Fibroblast of lung (primary cell): ENCODE measurements at regions not wholly inside any gene's neighbourhood (a gene's known extent, or its start where the extent isn't known, plus 50 kb on each side); places are given as distances from the start of the nearest gene placed in this dataset.

Experiments
- DNase-seq, 2 donors: peaks; one replicate each; pipeline versions ENCODE4 v3.0.0 to v3.0.0-alpha.2; 2010; ENCODE audit warnings: low read depth in 2 of 2
- H2AFZ ChIP-seq: 2 replicates; pipeline ENCODE4 v1.5.1; 2012; ENCODE audit warnings: low read length, control low read depth, inconsistent platforms
- H3K27ac ChIP-seq: 2 replicates; pipeline ENCODE4 v1.5.1; 2011; ENCODE audit warnings: low read length, control low read depth; ENCODE audit not compliant: insufficient read depth
- H3K27me3 ChIP-seq: 2 replicates; pipeline ENCODE4 v1.5.1; 2011; ENCODE audit warnings: mild to moderate bottlenecking, low read length; ENCODE audit not compliant: control insufficient read depth, insufficient read depth
- H3K36me3 ChIP-seq: 2 replicates; pipeline ENCODE4 v1.5.1; 2011; ENCODE audit warnings: low read length; ENCODE audit not compliant: control insufficient read depth, insufficient read depth
- H3K4me1 ChIP-seq: 2 replicates; pipeline ENCODE4 v1.5.1; 2011; ENCODE audit warnings: low read length; ENCODE audit not compliant: control insufficient read depth, insufficient read depth; ENCODE audit errors: extremely low read depth
- H3K4me2 ChIP-seq: 2 replicates; pipeline ENCODE4 v1.5.1; 2011; ENCODE audit warnings: low read length, control low read depth; ENCODE audit not compliant: insufficient read depth; ENCODE audit errors: extremely low read depth
- H3K4me3 ChIP-seq, 4 experiments: fragments of 200-600 bp in 1 of 4; sonication (generic) in 1 of 4; replicated peaks in 1 of 4; 2 replicates each; pipeline ENCODE4 v1.5.1; 2011 to 2016; ENCODE audit warnings: low read length in 4 of 4, low read depth in 3 of 4, mild to moderate bottlenecking in 3 of 4, control low read depth in 2 of 4, inconsistent platforms in 1 of 4, mixed read lengths in 1 of 4; ENCODE audit not compliant: insufficient read depth in 1 of 4; ENCODE audit errors: control extremely low read depth in 1 of 4
- H3K79me2 ChIP-seq: 2 replicates; pipeline ENCODE4 v1.5.1; 2012; ENCODE audit warnings: mild to moderate bottlenecking, low read length, inconsistent platforms; ENCODE audit not compliant: control insufficient read depth, insufficient read depth
- H3K9ac ChIP-seq: 2 replicates; pipeline ENCODE4 v1.5.1; 2011; ENCODE audit warnings: mild to moderate bottlenecking, low read length, control low read depth; ENCODE audit not compliant: insufficient read depth
- H3K9me3 ChIP-seq: 2 replicates; pipeline ENCODE4 v1.5.1; 2012; ENCODE audit warnings: low read depth, low read length; ENCODE audit not compliant: control insufficient read depth, insufficient read depth
- H4K20me1 ChIP-seq: 2 replicates; pipeline ENCODE4 v1.5.1; 2011; ENCODE audit warnings: low read length; ENCODE audit not compliant: control insufficient read depth, insufficient read depth; ENCODE audit errors: extremely low read depth
- CTCF ChIP-seq, 2 donors: IDR thresholded peaks in 1 of 2; conservative IDR thresholded peaks in 1 of 2; 1 replicate in 1 of 2; 2 replicates in 1 of 2; pipeline ENCODE4 v1.5.1; 2011 to 2012; ENCODE audit warnings: low read length in 2 of 2, control low read depth in 1 of 2, inconsistent platforms in 1 of 2, low read depth in 1 of 2, mild to moderate bottlenecking in 1 of 2
- EZH2 ChIP-seq: IDR thresholded peaks from 2 replicates; pipeline ENCODE4 v1.5.1; 2012; ENCODE audit warnings: low read length, control low read depth, mild to moderate bottlenecking; ENCODE audit errors: missing control alignments

- H3K4me3 ChIP-seq: no peak overlapping the region
- no peaks in the 10 kb centered on the region for H3K79me2 ChIP-seq
- no peaks in the 10 kb centered on the region for H3K9me3 ChIP-seq
- H3K36me3 ChIP-seq: no peaks in the 10 kb centered on the region
- no peak overlapping the region for H3K27ac ChIP-seq
- H3K4me2 ChIP-seq: no peak overlapping the region
- H2AFZ ChIP-seq: no peak overlapping the region
- no peak for DNase-seq
- TF ChIP-seq CTCF (conservative IDR thresholded peaks at IDR 0.05 in 1 of 2, IDR thresholded peaks at IDR 0.05 in 1 of 2; ENCODE audit: low read depth in 1 of 2, low read length in 2 of 2): no peak
- no peak for TF ChIP-seq EZH2
- peaks cover 5% of the 10 kb centered on the region for H3K27me3 ChIP-seq
- no peaks in the 10 kb centered on the region for H4K20me1 ChIP-seq
- no peak overlapping the region for H3K9ac ChIP-seq
- no peaks in the 10 kb centered on the region for H3K4me1 ChIP-seq
These were observed 278.5 kb downstream of the REEP3 start for GRCh38 chr10:63799521-63800300.

GRCh38 chr10:63801166-63801565 lies 280.0 kb downstream of the REEP3 start:
- H3K9ac ChIP-seq: no peak overlapping the region
- TF ChIP-seq CTCF (conservative IDR thresholded peaks at IDR 0.05 in 1 of 2, IDR thresholded peaks at IDR 0.05 in 1 of 2; ENCODE audit: low read depth in 1 of 2, low read length in 2 of 2) (no peak), EZH2 (no peak)
- H3K4me2 ChIP-seq: no peak overlapping the region
- no peaks in the 10 kb centered on the region for H4K20me1 ChIP-seq
- peaks cover 5% of the 10 kb centered on the region for H3K27me3 ChIP-seq
- no peaks in the 10 kb centered on the region for H3K4me1 ChIP-seq
- H3K27ac ChIP-seq: no peak overlapping the region
- H3K9me3 ChIP-seq: no peaks in the 10 kb centered on the region
- no peak for DNase-seq
- no peak overlapping the region for H2AFZ ChIP-seq
- H3K79me2 ChIP-seq: no peaks in the 10 kb centered on the region
- no peak overlapping the region for H3K4me3 ChIP-seq
- no peaks in the 10 kb centered on the region for H3K36me3 ChIP-seq

- Histone ChIP-seq H3K27ac (no peak overlapping the region), H3K4me1 (no peaks in the 10 kb centered on the region), H4K20me1 (no peaks in the 10 kb centered on the region), H3K4me2 (no peak overlapping the region), H3K9me3 (no peaks in the 10 kb centered on the region), H3K27me3 (no peaks in the 10 kb centered on the region), H3K36me3 (no peaks in the 10 kb centered on the region), H3K9ac (no peak overlapping the region), H3K79me2 (no peaks in the 10 kb centered on the region), H3K4me3 (no peak overlapping the region), H2AFZ (no peak overlapping the region)
- TF ChIP-seq EZH2: no peak
- TF ChIP-seq CTCF (conservative IDR thresholded peaks at IDR 0.05 in 1 of 2, IDR thresholded peaks at IDR 0.05 in 1 of 2; ENCODE audit: low read depth in 1 of 2, low read length in 2 of 2): no peak
- no peak for DNase-seq
These were observed 285.1 kb downstream of the REEP3 start for GRCh38 chr10:63806330-63806729.
